ENCODE measurements at regions not wholly inside any gene's neighbourhood (a gene's known extent, or its start where the extent isn't known, plus 50 kb on each side); places are given as distances from the start of the nearest gene placed in this dataset.

GRCh38 chr21:41689289-41689583, 77.6 kb downstream of the RIPK4 start:
- no peak overlapping the region for H3K4me2 ChIP-seq (ENCODE audit: low read length)
- TF ChIP-seq EZH2phosphoT487 (IDR thresholded peaks at IDR 0.05; ENCODE audit: borderline replicate concordance, low read depth, low read length) = no peak
- TF ChIP-seq CTCF (conservative IDR thresholded peaks at IDR 0.05; ENCODE audit: low read length) = no peak
- BruUV-seq (replicated peaks) = no TSS peak
- CTCF ChIA-PET (ENCODE audit: unreplicated experiment) = no interaction called here
- POLR2A ChIA-PET = no interaction called here
- intact Hi-C loops (cut with micrococcal nuclease; ENCODE audit: unreplicated experiment) = no loop called here
- H3K36me3 ChIP-seq (ENCODE audit: insufficient read depth, low read length) = no peaks in the 10 kb centered on the region
- no peak for DNase-seq (ENCODE audit: low spot score)
- no peaks in the 10 kb centered on the region for H3K79me2 ChIP-seq (ENCODE audit: insufficient read depth, low read depth, low read length)
- H3K4me1 ChIP-seq (ENCODE audit: insufficient read depth, low read length, poor library complexity, severe bottlenecking) = no peaks in the 10 kb centered on the region
- H3K27ac ChIP-seq (ENCODE audit: low read depth, low read length, poor library complexity, severe bottlenecking) = no peak overlapping the region
- no peaks in the 10 kb centered on the region for H3K9me3 ChIP-seq (ENCODE audit: low read length)
- H4K20me1 ChIP-seq (ENCODE audit: insufficient read depth, low read length) = no peaks in the 10 kb centered on the region
- H3K4me3 ChIP-seq (ENCODE audit: low read depth, low read length, poor library complexity, severe bottlenecking) = no peak overlapping the region
- no peak overlapping the region for H2AFZ ChIP-seq (ENCODE audit: low read length)
- no peaks in the 10 kb centered on the region for H3K9me2 ChIP-seq (ENCODE audit: insufficient read depth, low read length)

GRCh38 chr21:41687633-41688032, 79.2 kb downstream of the RIPK4 start:
- Histone ChIP-seq H3K4me1 (ENCODE audit: insufficient read depth, low read length, poor library complexity, severe bottlenecking) (no peaks in the 10 kb centered on the region), H3K27ac (ENCODE audit: low read depth, low read length, poor library complexity, severe bottlenecking) (no peak overlapping the region), H3K4me3 (ENCODE audit: low read depth, low read length, poor library complexity, severe bottlenecking) (no peak overlapping the region), H3K36me3 (ENCODE audit: insufficient read depth, low read length) (no peaks in the 10 kb centered on the region), H3K4me2 (ENCODE audit: low read length) (no peak overlapping the region), H3K79me2 (ENCODE audit: insufficient read depth, low read depth, low read length) (no peaks in the 10 kb centered on the region), H3K9me2 (ENCODE audit: insufficient read depth, low read length) (no peaks in the 10 kb centered on the region), H2AFZ (ENCODE audit: low read length) (no peak overlapping the region), H4K20me1 (ENCODE audit: insufficient read depth, low read length) (no peaks in the 10 kb centered on the region), H3K9me3 (ENCODE audit: low read length) (no peaks in the 10 kb centered on the region)
- ChIA-PET POLR2A (no interaction called here), CTCF (ENCODE audit: unreplicated experiment) (no interaction called here)
- BruUV-seq (replicated peaks) = no TSS peak
- TF ChIP-seq EZH2phosphoT487 (IDR thresholded peaks at IDR 0.05; ENCODE audit: borderline replicate concordance, low read depth, low read length) (no peak), CTCF (conservative IDR thresholded peaks at IDR 0.05; ENCODE audit: low read length) (no peak)
- intact Hi-C loops (cut with micrococcal nuclease; ENCODE audit: unreplicated experiment) = no loop called here
- no peak for DNase-seq (ENCODE audit: low spot score)

GRCh38 chr21:41686664-41687063, 80.2 kb downstream of the RIPK4 start:
- POLR2A ChIA-PET = no interaction called here
- no peak overlapping the region for H3K27ac ChIP-seq (ENCODE audit: low read depth, low read length, poor library complexity, severe bottlenecking)
- no peaks in the 10 kb centered on the region for H3K79me2 ChIP-seq (ENCODE audit: insufficient read depth, low read depth, low read length)
- no peak for TF ChIP-seq CTCF (conservative IDR thresholded peaks at IDR 0.05; ENCODE audit: low read length)
- TF ChIP-seq EZH2phosphoT487 (IDR thresholded peaks at IDR 0.05; ENCODE audit: borderline replicate concordance, low read depth, low read length) = no peak
- DNase-seq (ENCODE audit: low spot score) = no peak
- H4K20me1 ChIP-seq (ENCODE audit: insufficient read depth, low read length) = no peaks in the 10 kb centered on the region
- H3K4me1 ChIP-seq (ENCODE audit: insufficient read depth, low read length, poor library complexity, severe bottlenecking) = no peaks in the 10 kb centered on the region
- no peaks in the 10 kb centered on the region for H3K9me2 ChIP-seq (ENCODE audit: insufficient read depth, low read length)
- CTCF ChIA-PET (ENCODE audit: unreplicated experiment) = no interaction called here
- H3K4me2 ChIP-seq (ENCODE audit: low read length) = no peak overlapping the region
- H3K4me3 ChIP-seq (ENCODE audit: low read depth, low read length, poor library complexity, severe bottlenecking) = no peak overlapping the region
- no peaks in the 10 kb centered on the region for H3K9me3 ChIP-seq (ENCODE audit: low read length)
- intact Hi-C loops (cut with micrococcal nuclease; ENCODE audit: unreplicated experiment) = no loop called here
- H2AFZ ChIP-seq (ENCODE audit: low read length) = no peak overlapping the region
- no TSS peak for BruUV-seq (replicated peaks)
- no peaks in the 10 kb centered on the region for H3K36me3 ChIP-seq (ENCODE audit: insufficient read depth, low read length)
